Uterus (tissue), 2 donors: ENCODE measurements at regions not wholly inside any gene's neighbourhood (a gene's known extent, or its start where the extent isn't known, plus 50 kb on each side); places are given as distances from the start of the nearest gene placed in this dataset.

Source experiments
- POLR2A ChIP-seq, 2 donors: fragments of 450-650 bp; IDR thresholded peaks; one replicate each; pipeline ENCODE4 v1.6.1; 2016; ENCODE audit warnings: antibody characterized with exemption in 2 of 2, mild to moderate bottlenecking in 1 of 2, moderate library complexity in 1 of 2
- TF ChIP-seq, protein P1 (sequence below), 4 experiments: fragments of 200-600 bp in 2 of 4; fragments of 450-650 bp in 2 of 4; sonication (generic) in 2 of 4; IDR thresholded peaks; one replicate each; pipeline ENCODE4 v1.5.1; 2016 to 2019; ENCODE audit warnings: antibody characterized with exemption in 4 of 4, mild to moderate bottlenecking in 2 of 4, moderate library complexity in 1 of 4

DNA sequence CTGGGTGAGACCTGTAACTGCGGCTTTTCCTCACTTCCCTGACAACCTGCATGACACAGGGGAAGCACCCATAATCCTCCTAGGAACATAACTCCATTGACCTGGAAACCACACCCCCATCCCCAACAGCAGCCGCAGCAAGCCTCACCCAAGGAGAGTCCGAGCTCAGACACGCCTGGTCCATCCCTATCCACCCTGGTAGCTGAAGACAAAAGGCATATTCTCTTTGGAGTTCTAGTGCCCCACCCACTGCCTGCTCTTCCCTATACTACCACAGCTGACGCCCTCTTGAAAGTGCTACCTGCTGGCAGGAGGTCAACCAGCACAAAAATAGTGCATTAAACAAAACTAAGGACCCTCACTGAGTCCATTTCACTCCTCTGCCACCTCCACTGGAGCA lies 1080.9 kb upstream of the IGFBP7 start:
- TF ChIP-seq, protein P1, sequence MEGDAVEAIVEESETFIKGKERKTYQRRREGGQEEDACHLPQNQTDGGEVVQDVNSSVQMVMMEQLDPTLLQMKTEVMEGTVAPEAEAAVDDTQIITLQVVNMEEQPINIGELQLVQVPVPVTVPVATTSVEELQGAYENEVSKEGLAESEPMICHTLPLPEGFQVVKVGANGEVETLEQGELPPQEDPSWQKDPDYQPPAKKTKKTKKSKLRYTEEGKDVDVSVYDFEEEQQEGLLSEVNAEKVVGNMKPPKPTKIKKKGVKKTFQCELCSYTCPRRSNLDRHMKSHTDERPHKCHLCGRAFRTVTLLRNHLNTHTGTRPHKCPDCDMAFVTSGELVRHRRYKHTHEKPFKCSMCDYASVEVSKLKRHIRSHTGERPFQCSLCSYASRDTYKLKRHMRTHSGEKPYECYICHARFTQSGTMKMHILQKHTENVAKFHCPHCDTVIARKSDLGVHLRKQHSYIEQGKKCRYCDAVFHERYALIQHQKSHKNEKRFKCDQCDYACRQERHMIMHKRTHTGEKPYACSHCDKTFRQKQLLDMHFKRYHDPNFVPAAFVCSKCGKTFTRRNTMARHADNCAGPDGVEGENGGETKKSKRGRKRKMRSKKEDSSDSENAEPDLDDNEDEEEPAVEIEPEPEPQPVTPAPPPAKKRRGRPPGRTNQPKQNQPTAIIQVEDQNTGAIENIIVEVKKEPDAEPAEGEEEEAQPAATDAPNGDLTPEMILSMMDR (IDR thresholded peaks at IDR 0.05) = no peak
- no peak for TF ChIP-seq POLR2A (IDR thresholded peaks at IDR 0.05)
